ENCODE measurements at regions not wholly inside any gene's neighbourhood (a gene's known extent, or its start where the extent isn't known, plus 50 kb on each side); places are given as distances from the start of the nearest gene placed in this dataset.

DNA sequence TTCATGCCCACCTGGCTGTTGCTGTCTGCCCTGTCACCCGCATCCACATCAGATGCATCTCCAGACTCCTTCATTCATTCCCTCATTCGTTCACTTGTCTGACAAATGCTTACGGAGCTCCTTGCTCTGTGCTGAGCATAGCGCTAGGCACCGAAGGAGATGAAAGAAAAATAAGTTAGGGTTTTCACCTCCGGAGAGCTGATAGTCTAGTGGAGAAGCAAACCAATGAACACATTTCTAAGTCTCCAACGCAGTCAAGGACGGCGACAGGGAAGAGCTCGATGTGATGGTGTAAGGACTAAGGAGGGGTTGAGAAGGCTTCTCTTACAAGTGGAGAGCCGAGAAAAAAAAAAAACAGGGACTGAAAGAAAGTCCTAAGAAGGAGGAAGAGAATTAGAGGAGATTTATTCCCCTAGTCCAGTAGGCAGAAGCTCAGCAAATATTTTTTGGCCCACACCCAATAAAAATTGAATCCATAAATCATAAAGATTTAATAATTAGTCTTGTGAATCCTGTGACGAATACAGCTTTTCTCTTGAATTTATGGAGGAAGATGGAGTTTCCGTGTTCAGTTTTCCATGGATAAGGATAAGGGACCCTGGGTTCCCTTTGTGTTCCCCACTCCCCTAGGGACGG, 127.2 kb upstream of the DLG1 start:
- TF ChIP-seq POLR2A (IDR thresholded peaks at IDR 0.05; ENCODE audit: control extremely low read depth in 1 of 2, low read depth in 2 of 2, low read length in 2 of 2) (no peak), EP300 (IDR thresholded peaks at IDR 0.05; ENCODE audit: borderline replicate concordance in 1 of 2, low read depth in 2 of 2, low read length in 2 of 2) (no peak), JUND (IDR thresholded peaks at IDR 0.05; ENCODE audit: low read length) (no peak), CTCF (IDR thresholded peaks at IDR 0.05; ENCODE audit: control extremely low read depth in 1 of 3, insufficient read depth in 1 of 3, low read depth in 1 of 3, low read length in 3 of 3) (no peak), CEBPB (IDR thresholded peaks at IDR 0.05; ENCODE audit: low read depth, low read length) (no peak), ATF2 (IDR thresholded peaks at IDR 0.05; ENCODE audit: low read length) (no peak), POLR2AphosphoS5 (IDR thresholded peaks at IDR 0.05; ENCODE audit: low read depth, low read length) (no peak), TAF7 (optimal IDR thresholded peaks at IDR 0.05; ENCODE audit: borderline replicate concordance, low read depth, low read length) (no peak)
- TF ChIP-seq, protein P1, sequence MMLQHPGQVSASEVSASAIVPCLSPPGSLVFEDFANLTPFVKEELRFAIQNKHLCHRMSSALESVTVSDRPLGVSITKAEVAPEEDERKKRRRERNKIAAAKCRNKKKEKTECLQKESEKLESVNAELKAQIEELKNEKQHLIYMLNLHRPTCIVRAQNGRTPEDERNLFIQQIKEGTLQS (IDR thresholded peaks at IDR 0.05; ENCODE audit: insufficient read depth, low read depth, low read length): no peak

All from H1 (cell line).